Right lobe of liver (tissue), 6 donors: ENCODE measurements at regions not wholly inside any gene's neighbourhood (a gene's known extent, or its start where the extent isn't known, plus 50 kb on each side); places are given as distances from the start of the nearest gene placed in this dataset.

Experiments used
- ATAC-seq, 4 donors: fragments of 200-7000 bp; cut with Tn5 transposase; one replicate each; pipeline ENCODE4 v1.9.1; 2020; ENCODE audit warnings: mild to moderate bottlenecking in 4 of 4, moderate library complexity in 4 of 4
- DNase-seq, 3 donors: peaks; one replicate each; pipeline ENCODE4 v3.0.0-alpha.2; 2020
- H3K27ac ChIP-seq, 3 donors: fragments of 200-600 bp; one replicate each; pipeline ENCODE4 v1.8.0; 2022
- H3K27me3 ChIP-seq, 2 donors: fragments of 200-600 bp; one replicate each; pipeline ENCODE4 v1.8.0; 2022
- H3K36me3 ChIP-seq, 4 donors: fragments of 200-600 bp; sonication (generic) in 1 of 4; one replicate each; pipeline versions ENCODE4 v1.5.1 to v1.8.0; 2017 to 2022; ENCODE audit warnings: control low read depth in 1 of 4
- H3K4me1 ChIP-seq, 4 donors: fragments of 200-600 bp; sonication (generic) in 1 of 4; one replicate each; pipeline versions ENCODE4 v1.5.1 to v1.8.0; 2017 to 2022; ENCODE audit warnings: control low read depth in 1 of 4
- H3K4me3 ChIP-seq, 3 donors: fragments of 200-600 bp; one replicate each; pipeline ENCODE4 v1.8.0; 2022
- H3K9me3 ChIP-seq, 4 donors: fragments of 200-600 bp; sonication (generic) in 1 of 4; one replicate each; pipeline versions ENCODE4 v1.5.1 to v1.8.0; 2017 to 2022; ENCODE audit warnings: control low read depth in 1 of 4
- CTCF ChIP-seq, 4 donors: fragments of 200-600 bp in 3 of 4; fragments of 450-650 bp in 1 of 4; IDR thresholded peaks; one replicate each; pipeline versions ENCODE4 v1.5.1 to v1.8.0; 2016 to 2022; ENCODE audit warnings: antibody characterized with exemption in 4 of 4, mild to moderate bottlenecking in 2 of 4
- POLR2A ChIP-seq: fragments of 450-650 bp; IDR thresholded peaks from one replicate; pipeline ENCODE4 v1.6.1; 2017; ENCODE audit warnings: antibody characterized with exemption, mild to moderate bottlenecking
- WGBS: methylation state at CpG from one replicate; pipeline ENCODE4 v1.1.6; 2018; ENCODE audit warnings: low coverage, low lambda C conversion rate; ENCODE audit not compliant: insufficient coverage; ENCODE audit errors: missing lambda C conversion rate; 5-methylcytosine and 5-hydroxymethylcytosine counted together
- intact Hi-C, 2 donors: fragments of 100-400 bp; cut with DNase I; formaldehyde crosslinking; loops; one replicate each; pipeline versions ENCODE4 v1.11.2 to v1.14.1; 2022
- donor health status: DM: no; HTN: yes; CAD: no.
- donor health status: DM: no; HTN: no; CAD: no.
- donor health status: DM: no; HTN: no; CAD: no.
- donor health status: DM: no; HTN: yes; CAD: no.
- donor health status: DM: no; HTN: yes; CAD: no.

DNA sequence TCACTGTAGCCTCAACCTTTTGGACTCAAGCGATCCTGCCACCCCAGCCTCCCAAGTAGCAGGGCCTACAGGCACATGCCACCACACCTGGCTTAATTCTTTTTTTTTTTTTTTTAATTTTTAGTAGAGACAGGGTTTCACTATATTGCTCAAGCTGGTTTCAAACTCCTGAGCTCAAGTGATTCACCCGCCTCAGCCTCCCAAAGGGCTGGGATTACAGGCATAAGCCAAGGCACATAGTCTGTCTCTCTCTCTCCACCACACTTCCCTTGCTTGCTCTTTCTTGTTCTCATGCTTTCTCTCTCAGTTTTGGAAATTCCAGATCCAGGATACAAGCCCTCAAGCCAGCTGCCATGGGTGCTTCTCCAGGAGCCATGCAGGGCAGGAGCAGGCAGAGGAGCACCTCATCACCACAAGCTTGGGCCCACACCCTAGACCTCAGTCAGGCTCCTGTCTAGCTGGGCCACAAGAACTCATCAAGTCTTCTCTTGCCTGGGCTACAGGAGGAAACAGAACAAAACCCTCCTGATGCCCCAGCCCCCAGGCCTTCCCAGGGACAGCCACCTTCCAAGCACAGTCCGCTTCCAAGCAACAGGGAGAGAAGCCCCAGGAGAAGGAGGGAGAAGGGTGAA is 145.3 kb upstream of the LPP start:
- Histone ChIP-seq H3K4me3 (no peak overlapping the region), H3K27ac (no peak overlapping the region), H3K9me3 (no peaks in the 10 kb centered on the region), H3K27me3 (no peaks in the 10 kb centered on the region), H3K36me3 (no peaks in the 10 kb centered on the region), H3K4me1 (peaks cover 0 to 19% (median 6%) of the 10 kb centered on the region in 4 donors)
- ATAC-seq (no peak), DNase-seq (no peak)
- intact Hi-C loops, result no loop called here
- 100% methylated on average over 3 of the region's 3 CpGs for WGBS
- TF ChIP-seq CTCF (IDR thresholded peaks at IDR 0.05) (no peak), POLR2A (no peak)

DNA sequence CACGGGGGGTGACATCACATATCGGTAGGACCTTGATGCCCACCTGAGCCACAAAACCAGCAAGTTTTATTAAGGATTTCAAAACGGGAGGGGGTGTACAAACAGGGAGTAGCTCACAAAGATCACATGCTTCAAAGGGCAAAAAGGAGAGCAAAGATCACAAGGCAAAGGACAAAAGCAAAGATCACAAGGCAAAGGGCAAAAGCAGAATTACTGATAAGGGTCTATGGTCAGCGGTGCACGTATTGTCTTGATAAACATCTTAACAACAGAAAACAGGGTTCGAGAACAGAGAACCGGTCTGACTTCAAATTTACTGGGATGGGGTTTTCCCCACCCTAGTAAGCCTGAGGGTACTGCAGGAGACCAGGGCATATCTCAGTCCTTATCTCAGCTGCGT is 143.5 kb upstream of the LPP start:
- ATAC-seq (no peak), DNase-seq (no peak)
- H3K36me3 ChIP-seq, result no peaks in the 10 kb centered on the region
- no peak for TF ChIP-seq POLR2A
- no peak for TF ChIP-seq CTCF (IDR thresholded peaks at IDR 0.05)
- H3K4me3 ChIP-seq, result no peak overlapping the region
- no peak overlapping the region for H3K27ac ChIP-seq
- 47% methylated on average over 8 of the region's 8 CpGs for WGBS
- peaks cover 0 to 9% (median 0%) of the 10 kb centered on the region in 4 donors for H3K4me1 ChIP-seq
- no peaks in the 10 kb centered on the region for H3K27me3 ChIP-seq
- H3K9me3 ChIP-seq, result no peaks in the 10 kb centered on the region
- intact Hi-C loops, result no loop called here

DNA sequence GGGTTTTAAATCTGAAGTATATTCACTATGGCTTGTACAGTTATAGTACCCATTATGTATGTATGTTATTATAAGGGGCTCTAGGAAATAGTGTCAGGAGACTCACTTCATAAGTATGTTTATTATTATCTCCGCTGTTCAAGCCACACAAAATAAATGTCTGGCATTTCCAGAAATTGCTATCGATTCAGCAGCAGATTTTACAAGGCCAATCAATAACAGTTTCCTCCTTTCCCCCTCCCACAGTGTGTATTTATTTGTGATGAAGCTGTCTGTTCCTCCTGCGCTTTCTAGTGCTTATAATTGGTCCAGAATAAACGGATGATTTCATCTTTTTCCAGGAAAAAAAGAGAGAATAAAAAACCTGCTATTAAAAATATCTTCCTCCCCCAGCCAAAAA is 134.2 kb upstream of the LPP start:
- ATAC-seq, result peak in 1 of 4 donors; percentile 86
- 24% methylated on average over 4 of the region's 4 CpGs for WGBS
- Histone ChIP-seq H3K4me3 (no peak overlapping the region), H3K27me3 (no peaks in the 10 kb centered on the region), H3K36me3 (no peaks in the 10 kb centered on the region), H3K27ac (no peak overlapping the region), H3K4me1 (peaks cover 0 to 8% (median 0%) of the 10 kb centered on the region in 4 donors), H3K9me3 (no peaks in the 10 kb centered on the region)
- intact Hi-C loops, result no loop called here
- no peak for TF ChIP-seq POLR2A
- TF ChIP-seq CTCF (IDR thresholded peaks at IDR 0.05), result no peak
- DNase-seq, result no peak

- H3K36me3 ChIP-seq, result no peaks in the 10 kb centered on the region
- H3K9me3 ChIP-seq, result no peaks in the 10 kb centered on the region
- H3K27me3 ChIP-seq, result no peaks in the 10 kb centered on the region
- TF ChIP-seq POLR2A (no peak), CTCF (IDR thresholded peaks at IDR 0.05) (no peak)
- intact Hi-C loops, result no loop called here
- H3K27ac ChIP-seq, result no peak overlapping the region
- WGBS, result 75% methylated on average over 2 of the region's 3 CpGs
- DNase-seq (no peak), ATAC-seq (no peak)
- no peak overlapping the region for H3K4me3 ChIP-seq
- H3K4me1 ChIP-seq, result peaks cover 0 to 11% (median under 1%) of the 10 kb centered on the region in 4 donors
Measured at GRCh38 chr3:188021041-188021440, 132.9 kb upstream of the LPP start.
